ENCODE measurements at regions not wholly inside any gene's neighbourhood (a gene's known extent, or its start where the extent isn't known, plus 50 kb on each side); places are given as distances from the start of the nearest gene placed in this dataset.
"Not testable (repeated sequence)": the region's sequence is repeated elsewhere in the genome, so short reads cannot be mapped to it uniquely, and the experiment has no call there.

DNA sequence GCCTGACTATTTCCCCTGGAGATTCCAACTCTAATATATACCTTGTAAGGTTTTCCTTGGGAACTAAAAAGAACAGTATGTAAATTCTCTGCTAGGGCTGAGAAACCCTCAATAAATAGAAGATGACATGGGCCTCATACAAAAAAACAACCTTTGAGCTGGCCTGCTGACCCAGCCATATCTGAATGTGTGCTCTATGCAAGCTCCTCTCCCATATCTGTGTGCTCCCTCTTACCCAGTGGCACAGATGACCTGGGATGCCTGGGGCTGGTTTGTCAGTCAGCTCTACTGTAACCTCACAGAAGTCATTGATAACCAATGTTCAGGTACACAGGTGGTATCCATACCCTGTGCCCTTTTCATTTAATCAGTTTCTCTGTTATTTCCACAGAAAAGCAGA, 329.2 kb downstream of the SEC16B start:
- no peak for DNase-seq (ENCODE audit: low read depth)

- not testable (repeated sequence) for DNase-seq (ENCODE audit: low read depth)
These were observed 335.7 kb downstream of the SEC16B start for GRCh38 chr1:177634151-177634550.

DNA sequence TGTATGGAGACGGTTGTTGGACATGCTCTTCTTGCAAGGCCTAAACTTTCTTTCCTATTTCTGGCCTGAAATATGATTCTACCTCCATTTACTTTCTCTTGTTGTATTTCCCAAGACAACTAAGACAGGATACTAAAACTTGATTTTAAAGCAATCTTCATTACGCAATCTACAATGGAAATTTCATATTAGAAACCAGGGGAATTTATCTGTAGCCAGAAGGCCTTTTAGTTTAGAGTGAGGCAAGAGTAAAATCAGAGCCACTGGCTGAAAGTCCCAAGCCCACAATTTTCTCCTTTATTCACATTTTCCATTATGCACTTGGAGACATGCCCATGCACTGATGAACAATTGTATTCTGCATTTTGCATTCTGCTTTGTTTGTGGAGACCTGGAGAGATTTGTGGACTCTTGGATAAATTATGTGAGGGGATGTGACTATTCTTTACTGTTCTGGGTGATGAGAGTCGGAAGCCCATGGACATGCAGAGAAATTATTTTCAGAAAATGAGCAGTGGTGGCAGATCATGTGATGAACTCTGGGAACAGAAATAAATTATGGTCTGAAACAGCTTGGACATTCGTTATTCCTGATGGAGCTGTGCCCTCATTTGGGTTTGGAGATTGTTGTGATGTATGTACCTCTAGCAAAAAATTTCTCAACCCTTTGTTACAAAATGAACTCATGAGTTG, 336.8 kb downstream of the SEC16B start:
- DNase-seq (ENCODE audit: low read depth): no peak

- DNase-seq (ENCODE audit: low read depth): no peak
These were observed 338.1 kb downstream of the SEC16B start for GRCh38 chr1:177631770-177632169.

- no peak for DNase-seq (ENCODE audit: low read depth)
These were observed 340.3 kb downstream of the SEC16B start for GRCh38 chr1:177629526-177629925.

DNA sequence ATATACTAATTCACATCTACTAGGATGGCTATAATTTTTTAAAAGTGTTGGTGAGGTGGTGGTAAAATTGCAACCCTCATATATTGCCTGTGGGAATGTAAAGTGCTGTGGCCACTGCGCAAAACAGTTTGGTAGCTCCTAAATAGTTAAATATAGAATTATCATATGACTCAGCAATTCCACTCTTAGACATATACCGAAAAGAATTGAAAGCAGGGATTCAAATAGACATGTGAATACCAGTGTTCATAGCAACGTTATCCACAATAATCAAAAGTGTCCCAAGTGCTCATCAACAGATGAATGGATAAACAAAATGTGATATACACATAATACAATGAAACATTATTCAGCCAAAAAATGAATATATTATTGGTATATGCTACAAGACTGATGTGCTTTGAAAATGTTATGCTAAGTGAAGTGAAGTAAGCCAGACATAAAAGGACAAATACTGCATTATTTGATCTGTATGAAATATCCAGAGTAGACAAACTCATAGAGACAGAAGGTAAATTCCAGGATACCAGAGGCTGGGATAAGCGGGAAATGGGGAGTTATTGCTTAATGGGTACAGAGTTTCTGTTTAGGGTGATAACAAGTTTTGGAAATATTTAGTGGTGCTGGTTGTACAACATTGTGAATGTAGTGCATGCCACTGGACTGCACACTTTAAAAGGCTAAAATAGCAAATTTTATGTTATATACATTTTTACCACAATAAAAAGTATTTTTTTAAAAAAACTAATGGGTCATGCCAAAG, 342.5 kb downstream of the SEC16B start:
- DNase-seq (ENCODE audit: low read depth): no peak

GRCh38 chr1:177620636-177621190, 349.1 kb downstream of the SEC16B start:
- no peak for DNase-seq (ENCODE audit: low read depth)

DNA sequence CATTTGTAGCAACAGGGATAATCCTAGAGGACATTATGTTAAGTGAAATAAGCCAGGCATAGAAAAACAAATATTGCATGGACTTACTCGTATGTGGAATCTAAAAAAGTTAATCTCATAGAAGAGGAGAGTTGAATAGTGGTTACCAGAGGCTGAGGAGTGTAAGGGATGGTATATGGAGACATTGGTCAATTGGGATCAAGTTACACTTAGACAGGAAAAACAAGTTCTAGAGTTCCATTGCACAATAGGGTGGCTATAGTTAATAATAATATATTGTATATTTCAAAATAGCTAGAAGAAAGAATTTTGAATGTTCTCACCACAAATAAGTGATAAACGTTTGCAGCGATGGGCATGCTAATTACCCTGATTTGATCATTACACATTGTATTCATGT, 354.6 kb downstream of the SEC16B start:
- no peak for DNase-seq (ENCODE audit: low read depth)

GRCh38 chr1:177611402-177611801, 358.5 kb downstream of the SEC16B start:
- DNase-seq (ENCODE audit: low read depth): no peak

DNA sequence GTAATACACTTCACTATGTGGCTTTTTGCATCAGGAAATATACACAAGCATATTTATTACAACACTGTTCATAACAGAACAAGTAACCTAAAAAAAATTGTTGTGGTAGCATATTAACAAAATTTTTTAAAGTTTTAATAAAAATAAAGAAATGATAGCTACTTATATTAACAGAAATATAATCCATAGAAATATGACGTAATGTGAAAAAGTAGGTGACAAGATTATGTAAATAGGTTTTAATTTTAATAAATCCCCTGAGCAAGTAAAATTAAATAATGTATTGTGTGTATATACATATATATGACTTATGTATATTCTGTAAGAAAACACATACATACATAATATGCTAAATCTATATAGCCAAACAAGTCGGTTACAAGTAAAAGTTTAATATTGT, 359.9 kb downstream of the SEC16B start:
- DNase-seq (ENCODE audit: low read depth): no peak

DNA sequence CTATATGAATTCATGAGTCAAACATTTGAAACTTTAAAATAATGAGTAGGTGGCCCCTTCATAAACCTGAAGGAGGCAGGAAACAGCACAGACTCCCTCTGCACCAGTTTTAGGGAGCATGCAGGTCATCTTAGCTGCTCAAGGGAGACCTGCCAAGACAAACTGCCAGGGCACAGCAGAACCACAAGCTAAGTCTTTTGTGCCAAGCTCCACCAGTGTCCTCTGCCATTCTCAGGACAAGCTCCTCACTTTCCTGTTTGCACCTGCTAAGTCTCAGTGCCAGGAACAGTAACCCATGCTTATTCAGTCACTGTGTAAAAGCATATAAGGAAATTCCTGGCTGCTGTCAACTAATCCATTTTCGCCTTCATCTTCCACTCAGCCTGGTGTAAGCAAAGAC, 368.9 kb downstream of the SEC16B start:
- DNase-seq (ENCODE audit: low read depth): no peak

GRCh38 chr1:177600321-177600720, 369.5 kb downstream of the SEC16B start:
- DNase-seq (ENCODE audit: low read depth): no peak

GRCh38 chr1:177597393-177597792, 372.5 kb downstream of the SEC16B start:
- no peak for DNase-seq (ENCODE audit: low read depth)

DNA sequence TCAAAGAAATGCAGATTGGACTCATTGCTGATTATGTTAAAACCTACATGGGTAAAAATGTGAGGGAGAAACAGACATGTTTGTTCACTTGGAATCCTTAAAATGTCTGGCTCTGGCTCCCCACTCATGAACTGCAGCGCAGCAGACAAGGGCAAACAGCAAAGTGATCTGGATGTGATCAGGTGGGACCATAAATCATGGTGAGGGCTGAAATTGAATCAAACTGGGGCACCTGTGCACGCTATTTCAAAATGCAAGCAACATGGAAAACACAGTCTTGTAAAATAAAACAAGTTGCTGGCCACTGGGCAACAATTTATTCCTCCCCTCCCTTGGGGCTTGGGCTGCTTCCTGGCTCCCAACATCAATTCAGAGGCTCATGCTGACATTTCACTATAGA, 373.4 kb downstream of the SEC16B start:
- DNase-seq (ENCODE audit: low read depth): no peak

- no peak for DNase-seq (ENCODE audit: low read depth)
These were observed 376.8 kb downstream of the SEC16B start for GRCh38 chr1:177593105-177593504.

DNA sequence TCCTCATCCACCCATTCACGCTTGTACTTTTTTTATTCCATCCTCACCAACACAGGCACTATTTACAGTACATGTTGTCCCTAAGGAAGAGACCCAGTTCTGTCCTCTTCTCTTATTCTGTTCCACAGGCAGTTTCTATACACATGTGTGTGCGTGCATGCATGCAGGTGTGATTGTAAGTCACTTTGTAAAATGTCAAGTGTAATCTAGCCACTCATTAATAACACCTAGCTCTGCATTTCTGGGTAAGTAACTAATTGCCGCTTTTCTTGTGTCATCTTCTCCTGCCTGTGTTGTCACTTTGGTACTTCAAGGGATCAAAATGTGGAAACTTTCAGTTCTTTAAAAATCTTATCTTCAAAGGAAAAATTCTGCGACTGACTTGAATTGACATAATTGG, 377.2 kb downstream of the SEC16B start:
- DNase-seq (ENCODE audit: low read depth): no peak

GRCh38 chr1:177591155-177591554, 378.7 kb downstream of the SEC16B start:
- no peak for DNase-seq (ENCODE audit: low read depth)

- DNase-seq (ENCODE audit: low read depth): no peak
These were observed 380.7 kb downstream of the SEC16B start for GRCh38 chr1:177589166-177589565.

GRCh38 chr1:177586429-177586828, 383.4 kb downstream of the SEC16B start:
- no peak for DNase-seq (ENCODE audit: low read depth)

- DNase-seq (ENCODE audit: low read depth): no peak
These were observed 384.3 kb downstream of the SEC16B start for GRCh38 chr1:177585302-177586220.

- DNase-seq (ENCODE audit: low read depth): no peak
These were observed 396.0 kb downstream of the SEC16B start for GRCh38 chr1:177573901-177574300.

- DNase-seq (ENCODE audit: low read depth): no peak
These were observed 398.3 kb downstream of the SEC16B start for GRCh38 chr1:177571485-177572076.
